Duodenal mucosa (tissue), 2 donors: ENCODE measurements at regions not wholly inside any gene's neighbourhood (a gene's known extent, or its start where the extent isn't known, plus 50 kb on each side); places are given as distances from the start of the nearest gene placed in this dataset.

Experiments
- H3K27ac ChIP-seq: one replicate; pipeline ENCODE4 v1.7.0; 2013; ENCODE audit warnings: low read depth, low read length
- H3K27me3 ChIP-seq, 2 donors: one replicate each; pipeline ENCODE4 v1.7.0; 2013; ENCODE audit warnings: low read length in 2 of 2, control low read depth in 1 of 2; ENCODE audit not compliant: insufficient read depth in 2 of 2, control insufficient read depth in 1 of 2
- H3K36me3 ChIP-seq, 2 donors: one replicate each; pipeline ENCODE4 v1.7.0; 2013; ENCODE audit warnings: low read length in 2 of 2, control low read depth in 1 of 2; ENCODE audit not compliant: insufficient read depth in 2 of 2, control insufficient read depth in 1 of 2
- H3K4me1 ChIP-seq, 2 donors: one replicate each; pipeline ENCODE4 v1.7.0; 2013; ENCODE audit warnings: low read length in 2 of 2, control low read depth in 1 of 2; ENCODE audit not compliant: insufficient read depth in 2 of 2, control insufficient read depth in 1 of 2
- H3K4me3 ChIP-seq, 2 donors: one replicate each; pipeline ENCODE4 v1.7.0; 2013; ENCODE audit warnings: low read length in 2 of 2, low read depth in 1 of 2
- H3K9ac ChIP-seq, 2 donors: one replicate each; pipeline ENCODE4 v1.7.0; 2013; ENCODE audit warnings: low read length in 2 of 2, low read depth in 1 of 2
- H3K9me3 ChIP-seq, 2 donors: one replicate each; pipeline ENCODE4 v1.7.0; 2013; ENCODE audit warnings: low read length in 2 of 2, control low read depth in 1 of 2; ENCODE audit not compliant: control insufficient read depth in 1 of 2

DNA sequence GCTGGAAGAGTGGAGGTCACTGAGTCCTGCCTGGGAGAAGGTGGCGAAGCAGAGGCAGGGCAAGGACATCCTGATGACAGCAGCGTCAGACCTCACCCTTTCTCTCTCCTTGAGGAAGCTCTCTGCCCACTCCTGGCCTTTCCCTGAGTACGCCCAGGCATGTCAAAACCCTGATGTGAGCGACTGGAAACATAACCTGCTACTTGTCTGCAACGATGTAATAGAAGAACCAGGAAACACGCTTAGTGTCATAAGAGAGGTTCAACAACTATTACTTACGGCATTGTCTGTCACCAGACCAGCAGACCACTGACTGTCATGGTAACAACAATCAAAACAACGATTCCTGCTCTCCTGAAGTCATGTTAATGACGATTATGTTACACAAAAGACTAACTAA, 152.4 kb downstream of the ACTL7B start:
- H3K9me3 ChIP-seq, result no peaks in the 10 kb centered on the region
- no peak overlapping the region for H3K27ac ChIP-seq
- H3K4me1 ChIP-seq, result no peaks in the 10 kb centered on the region
- H3K4me3 ChIP-seq, result no peak overlapping the region
- no peaks in the 10 kb centered on the region for H3K36me3 ChIP-seq
- H3K27me3 ChIP-seq, result no peaks in the 10 kb centered on the region
- H3K9ac ChIP-seq, result no peak overlapping the region

DNA sequence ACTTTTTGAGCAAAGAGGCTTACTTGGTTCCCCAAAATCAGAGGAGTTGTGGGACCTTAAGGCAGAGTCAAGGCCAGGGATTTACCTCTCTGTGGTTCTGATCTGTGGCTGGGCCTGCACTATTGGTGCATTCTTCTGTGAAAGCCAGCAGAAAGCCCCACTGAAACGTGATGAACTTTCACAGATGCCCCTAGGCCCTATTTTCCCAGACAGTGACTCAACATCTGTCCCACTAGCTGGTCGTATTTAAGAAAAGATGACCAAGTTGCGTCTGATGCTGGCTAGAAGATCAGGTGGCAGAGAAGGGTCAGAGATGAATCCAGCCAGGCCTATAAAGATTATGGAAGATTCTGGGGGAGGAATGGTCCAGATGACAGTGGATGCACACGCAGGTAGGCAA, 153.1 kb downstream of the ACTL7B start:
- no peaks in the 10 kb centered on the region for H3K4me1 ChIP-seq
- no peak overlapping the region for H3K27ac ChIP-seq

DNA sequence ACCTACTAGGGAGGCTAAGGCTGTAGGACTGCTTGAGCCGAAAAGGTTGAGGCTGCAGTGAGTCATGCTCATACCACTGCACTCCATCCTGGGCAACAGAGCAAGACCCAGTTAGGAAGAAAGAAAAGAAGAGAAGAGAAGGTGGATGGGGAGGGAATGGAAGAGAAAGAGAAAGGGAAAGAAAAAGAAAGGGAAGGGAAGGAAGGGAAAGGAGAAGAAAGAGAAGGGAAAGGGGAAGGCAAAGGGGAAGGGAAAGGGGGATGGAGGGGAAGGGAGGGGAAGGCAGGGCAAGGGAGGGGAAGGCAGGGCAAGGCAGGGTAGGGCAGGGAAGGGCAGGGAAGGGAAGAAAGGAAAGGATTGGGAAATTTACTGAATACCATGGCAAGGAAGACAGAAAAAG, 157.0 kb downstream of the ACTL7B start:
- Histone ChIP-seq H3K4me3 (no peak overlapping the region), H3K27me3 (no peaks in the 10 kb centered on the region), H3K9ac (no peak overlapping the region), H3K9me3 (no peaks in the 10 kb centered on the region), H3K4me1 (no peaks in the 10 kb centered on the region), H3K27ac (no peak overlapping the region), H3K36me3 (no peaks in the 10 kb centered on the region)

More for the DNA sequence above, 153.1 kb downstream of the ACTL7B start:
- no peaks in the 10 kb centered on the region for H3K27me3 ChIP-seq
- no peak overlapping the region for H3K9ac ChIP-seq
- H3K4me3 ChIP-seq, result no peak overlapping the region
- no peaks in the 10 kb centered on the region for H3K9me3 ChIP-seq
- no peaks in the 10 kb centered on the region for H3K36me3 ChIP-seq

DNA sequence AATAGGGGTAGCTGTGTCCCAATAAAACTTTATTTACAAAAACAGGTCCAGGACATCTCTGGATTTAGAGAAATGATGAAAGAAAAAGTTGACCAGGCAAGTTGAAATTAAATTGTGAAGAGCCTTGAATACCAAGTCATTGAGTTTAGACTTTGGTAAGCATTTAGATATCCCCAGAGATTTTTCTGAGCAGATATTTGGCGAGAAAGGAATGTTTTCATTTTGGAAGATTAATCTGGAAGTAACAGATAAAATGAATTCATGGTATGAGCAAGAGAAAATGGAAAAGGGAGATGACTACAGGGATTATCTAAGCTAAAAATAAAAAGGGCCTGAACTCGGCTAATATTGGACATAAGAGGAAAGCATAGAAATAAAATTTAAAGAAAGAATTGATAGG, 157.6 kb downstream of the ACTL7B start:
- Histone ChIP-seq H3K27ac (no peak overlapping the region), H3K9me3 (no peaks in the 10 kb centered on the region), H3K27me3 (no peaks in the 10 kb centered on the region), H3K4me1 (no peaks in the 10 kb centered on the region), H3K4me3 (no peak overlapping the region), H3K9ac (no peak overlapping the region), H3K36me3 (no peaks in the 10 kb centered on the region)

DNA sequence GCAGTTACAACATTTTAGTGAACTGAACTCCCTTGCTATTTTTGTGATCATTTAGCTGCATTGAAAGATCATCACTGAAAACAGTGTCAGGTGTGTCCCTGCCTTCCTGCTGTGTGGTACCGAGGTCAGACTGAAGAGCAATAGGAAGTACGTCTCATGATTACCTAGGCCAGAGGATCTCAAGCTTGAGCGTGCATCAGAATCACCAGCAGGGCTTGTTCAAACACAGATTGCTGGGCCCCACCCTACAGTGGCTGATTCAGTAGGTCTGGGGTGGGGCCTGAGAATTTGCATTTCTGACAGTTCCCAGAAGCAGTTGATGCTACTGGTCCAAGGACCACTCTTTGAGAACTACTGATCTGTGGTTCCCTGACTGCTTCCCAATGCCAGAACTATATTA, 159.6 kb downstream of the ACTL7B start:
- Histone ChIP-seq H3K4me3 (no peak overlapping the region), H3K4me1 (no peaks in the 10 kb centered on the region), H3K27ac (no peak overlapping the region), H3K27me3 (no peaks in the 10 kb centered on the region), H3K9ac (no peak overlapping the region), H3K9me3 (no peaks in the 10 kb centered on the region), H3K36me3 (no peaks in the 10 kb centered on the region)

DNA sequence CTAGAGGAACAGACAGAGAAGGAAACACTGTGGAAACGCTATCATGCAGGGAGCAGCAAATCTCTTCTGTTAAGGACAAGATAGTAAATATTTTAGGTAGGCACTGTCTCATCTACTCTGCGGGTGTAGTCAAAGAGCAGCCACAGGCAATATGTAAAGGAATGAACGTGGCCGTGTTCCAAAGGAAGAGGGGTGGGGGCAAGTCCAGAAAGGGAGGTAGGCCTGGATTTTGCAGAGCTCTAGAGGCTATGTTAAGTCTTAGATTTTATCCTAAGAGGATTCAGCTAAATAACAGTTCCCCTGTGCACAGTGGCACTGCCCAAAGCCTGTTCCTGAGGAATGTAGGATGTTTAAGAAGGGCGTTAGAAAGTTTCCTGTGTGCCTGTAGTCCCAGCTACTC, 161.6 kb downstream of the ACTL7B start:
- no peaks in the 10 kb centered on the region for H3K36me3 ChIP-seq
- no peak overlapping the region for H3K27ac ChIP-seq
- H3K9ac ChIP-seq, result no peak overlapping the region

DNA sequence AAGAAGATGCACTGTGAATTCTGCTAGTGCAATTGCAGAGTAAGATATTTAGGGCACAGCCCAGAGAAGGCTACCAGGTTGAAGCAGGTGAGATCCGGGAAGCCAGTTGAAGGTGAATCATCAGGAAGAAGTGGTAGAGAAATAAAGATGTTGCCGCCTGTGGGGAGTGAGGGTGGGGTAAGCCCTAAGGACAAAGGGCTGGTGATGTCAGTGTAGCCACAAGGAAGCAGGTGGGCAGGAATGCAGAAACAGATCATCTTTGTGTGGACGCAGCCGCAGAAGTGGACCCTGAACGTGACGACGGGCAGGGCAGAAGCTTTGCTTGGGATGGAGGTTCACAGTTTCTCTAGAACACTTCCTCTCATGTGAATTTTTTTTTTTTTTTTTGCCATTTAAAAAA, 164.2 kb downstream of the ACTL7B start:
- H3K27ac ChIP-seq, result no peak overlapping the region
- H3K4me3 ChIP-seq, result no peak overlapping the region
- H3K36me3 ChIP-seq, result no peaks in the 10 kb centered on the region
- H3K9me3 ChIP-seq, result peaks cover 0 to 2% of the 10 kb centered on the region in 2 donors
- no peaks in the 10 kb centered on the region for H3K4me1 ChIP-seq
- H3K27me3 ChIP-seq, result no peaks in the 10 kb centered on the region
- H3K9ac ChIP-seq, result no peak overlapping the region

More for the DNA sequence above, 161.6 kb downstream of the ACTL7B start:
- Histone ChIP-seq H3K4me1 (no peaks in the 10 kb centered on the region), H3K4me3 (no peak overlapping the region), H3K9me3 (no peaks in the 10 kb centered on the region), H3K27me3 (no peaks in the 10 kb centered on the region)

GRCh38 chr9:108688676-108689075, 167.1 kb downstream of the ACTL7B start:
- Histone ChIP-seq H3K9me3 (peaks cover 0 to 7% of the 10 kb centered on the region in 2 donors), H3K4me3 (no peak overlapping the region), H3K4me1 (no peaks in the 10 kb centered on the region), H3K9ac (no peak overlapping the region), H3K27me3 (no peaks in the 10 kb centered on the region), H3K36me3 (no peaks in the 10 kb centered on the region), H3K27ac (no peak overlapping the region)

GRCh38 chr9:108688051-108688450, 167.7 kb downstream of the ACTL7B start:
- Histone ChIP-seq H3K9ac (no peak overlapping the region), H3K9me3 (peaks cover 0 to 7% of the 10 kb centered on the region in 2 donors), H3K27me3 (no peaks in the 10 kb centered on the region), H3K4me3 (no peak overlapping the region), H3K36me3 (no peaks in the 10 kb centered on the region), H3K4me1 (no peaks in the 10 kb centered on the region), H3K27ac (no peak overlapping the region)

DNA sequence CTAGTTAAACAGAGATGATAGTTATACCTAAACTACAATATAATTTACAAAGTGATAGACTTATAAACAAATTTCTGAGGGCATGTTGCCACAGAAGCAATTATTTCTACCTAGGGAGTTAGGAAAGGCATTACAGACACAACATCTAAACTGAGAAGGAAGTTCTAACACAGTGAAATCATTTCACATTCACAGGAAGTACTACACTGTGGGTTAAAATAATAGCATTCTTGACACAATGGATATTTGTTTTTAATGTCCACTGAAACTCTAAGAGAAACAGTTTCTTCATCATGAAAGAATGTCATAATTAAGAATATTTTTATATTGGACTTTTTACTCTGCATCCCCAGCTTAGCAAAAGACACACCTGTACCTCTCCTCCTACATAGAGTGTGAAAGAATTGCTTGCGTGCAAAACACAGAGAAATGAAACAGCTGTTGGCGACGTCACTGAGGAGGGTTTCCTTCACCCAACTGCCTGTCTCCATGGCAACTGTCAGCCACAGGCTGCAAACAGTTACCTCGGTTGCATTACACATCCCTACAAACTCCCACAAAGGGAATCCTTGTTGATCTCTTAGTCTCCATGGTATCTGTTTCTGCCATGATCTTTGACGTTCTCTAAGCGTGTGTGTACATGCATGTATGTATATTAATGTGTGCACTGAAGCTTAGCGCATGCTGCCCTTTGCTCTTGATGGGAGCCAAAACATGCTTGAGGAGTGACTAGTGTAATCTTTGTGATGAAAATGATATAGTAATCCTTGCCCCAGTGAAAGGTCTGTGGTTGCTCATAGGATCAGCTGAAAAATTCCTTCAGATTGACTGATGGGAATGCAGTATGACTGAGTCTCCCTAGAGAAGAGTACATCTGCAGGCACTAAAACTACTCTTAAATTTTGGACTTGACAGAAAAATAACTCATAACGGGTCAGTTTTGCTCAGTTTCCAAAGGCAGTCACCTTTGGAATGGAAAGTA, 168.5 kb downstream of the ACTL7B start:
- Histone ChIP-seq H3K9ac (no peak overlapping the region), H3K9me3 (peaks cover 0 to 7% of the 10 kb centered on the region in 2 donors), H3K27me3 (no peaks in the 10 kb centered on the region), H3K36me3 (no peaks in the 10 kb centered on the region), H3K4me3 (no peak overlapping the region), H3K27ac (no peak overlapping the region), H3K4me1 (no peaks in the 10 kb centered on the region)
